SU-DHL-6 (cell line): ENCODE measurements at regions not wholly inside any gene's neighbourhood (a gene's known extent, or its start where the extent isn't known, plus 50 kb on each side); places are given as distances from the start of the nearest gene placed in this dataset.

ENCODE experiments used
- H2AFZ ChIP-seq: fragments of 200-600 bp; sonication (generic); 2 replicates; pipeline ENCODE4 v1.6.1; 2014; ENCODE audit warnings: low read depth, mild to moderate bottlenecking, moderate library complexity, mixed read lengths, antibody characterized with exemption, low read length; ENCODE audit not compliant: severe bottlenecking
- H3F3A ChIP-seq: fragments of 200-600 bp; shearing (Covaris generic); 2 replicates; pipeline ENCODE4 v1.6.0; 2016; ENCODE audit warnings: antibody characterized with exemption, mild to moderate bottlenecking; ENCODE audit not compliant: insufficient read depth
- H3K27ac ChIP-seq: fragments of 200-600 bp; sonication (generic); 2 replicates; pipeline ENCODE4 v1.5.1; 2016; ENCODE audit warnings: low read depth, mild to moderate bottlenecking, low read length, moderate library complexity, mixed read lengths
- H3K27me3 ChIP-seq: fragments of 200-600 bp; sonication (generic), shearing (Covaris generic); 2 replicates; pipeline ENCODE4 v1.6.0; 2014; ENCODE audit warnings: mild to moderate bottlenecking, low read length
- H3K36me3 ChIP-seq: fragments of 200-600 bp; sonication (generic); 2 replicates; pipeline ENCODE4 v1.6.1; 2014; ENCODE audit warnings: mild to moderate bottlenecking, low read length, mixed read lengths
- H3K4me2 ChIP-seq: fragments of 300-600, 200-600 bp; shearing (Covaris generic), sonication (generic); 2 replicates; pipeline ENCODE4 v1.6.0; 2014; ENCODE audit warnings: low read length, low read depth, mild to moderate bottlenecking; ENCODE audit not compliant: poor library complexity, severe bottlenecking
- H3K4me3 ChIP-seq: fragments of 200-600 bp; sonication (generic); 2 replicates; pipeline ENCODE4 v1.5.1; 2014; ENCODE audit warnings: antibody characterized with exemption, low read length, mild to moderate bottlenecking, mixed read lengths; ENCODE audit not compliant: insufficient read depth, poor library complexity, severe bottlenecking
- H3K79me2 ChIP-seq: fragments of 200-600 bp; sonication (generic); 2 replicates; pipeline ENCODE4 v1.6.1; 2014; ENCODE audit warnings: mild to moderate bottlenecking, low read length, moderate library complexity; ENCODE audit not compliant: insufficient read depth
- H3K9ac ChIP-seq: fragments of 200-600 bp; sonication (generic); 2 replicates; pipeline ENCODE4 v1.7.0; 2014; ENCODE audit warnings: mild to moderate bottlenecking, low read length
- H3K9me2 ChIP-seq: fragments of 200-600 bp; sonication (generic); replicated peaks from 2 replicates; pipeline ENCODE4 v1.6.1; 2014; ENCODE audit warnings: low read length; ENCODE audit not compliant: insufficient read depth
- H3K9me3 ChIP-seq: fragments of 200-600 bp; sonication (generic); 2 replicates; pipeline ENCODE4 v1.6.1; 2014; ENCODE audit warnings: low read length, mixed read lengths; ENCODE audit not compliant: insufficient read depth
- H4K20me1 ChIP-seq: fragments of 200-600 bp; sonication (generic); 2 replicates; pipeline ENCODE4 v1.6.1; 2014; ENCODE audit warnings: low read depth, mild to moderate bottlenecking, antibody characterized with exemption, low read length, moderate library complexity, mixed read lengths
- EZH2phosphoT487 ChIP-seq: fragments of 200-600 bp; sonication (generic), shearing (Covaris generic); conservative IDR thresholded peaks from 2 replicates; pipeline ENCODE4 v1.6.1; 2018; ENCODE audit warnings: mild to moderate bottlenecking, antibody characterized with exemption, low read length, moderate library complexity, mixed read lengths
- TF ChIP-seq, protein P1 (sequence below): fragments of 200-600 bp; sonication (generic); IDR thresholded peaks from one replicate; pipeline ENCODE4 v1.5.1; 2017; ENCODE audit warnings: antibody characterized with exemption, mild to moderate bottlenecking, low read length, moderate library complexity; ENCODE audit not compliant: insufficient read depth, poor library complexity, severe bottlenecking

DNA sequence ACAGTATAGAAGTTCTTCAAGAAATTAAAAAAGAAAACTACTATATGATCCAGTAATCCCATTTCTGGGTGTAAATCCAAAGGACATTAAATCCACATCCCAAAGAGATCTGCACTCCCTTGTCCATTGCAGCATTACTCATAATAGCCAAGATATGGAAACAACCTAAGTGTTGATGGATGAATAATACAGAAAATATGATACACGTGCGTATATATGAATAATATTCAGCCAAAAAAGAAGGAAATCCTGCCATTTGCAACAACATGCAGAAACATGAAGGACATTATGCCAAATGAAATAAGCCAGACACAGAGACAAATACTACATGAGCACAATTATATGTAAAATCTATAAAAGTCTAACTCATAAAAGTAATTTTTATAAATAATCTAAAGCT is 306.3 kb upstream of the ANO3 start:
- H2AFZ ChIP-seq = no peak overlapping the region
- TF ChIP-seq, protein P1, sequence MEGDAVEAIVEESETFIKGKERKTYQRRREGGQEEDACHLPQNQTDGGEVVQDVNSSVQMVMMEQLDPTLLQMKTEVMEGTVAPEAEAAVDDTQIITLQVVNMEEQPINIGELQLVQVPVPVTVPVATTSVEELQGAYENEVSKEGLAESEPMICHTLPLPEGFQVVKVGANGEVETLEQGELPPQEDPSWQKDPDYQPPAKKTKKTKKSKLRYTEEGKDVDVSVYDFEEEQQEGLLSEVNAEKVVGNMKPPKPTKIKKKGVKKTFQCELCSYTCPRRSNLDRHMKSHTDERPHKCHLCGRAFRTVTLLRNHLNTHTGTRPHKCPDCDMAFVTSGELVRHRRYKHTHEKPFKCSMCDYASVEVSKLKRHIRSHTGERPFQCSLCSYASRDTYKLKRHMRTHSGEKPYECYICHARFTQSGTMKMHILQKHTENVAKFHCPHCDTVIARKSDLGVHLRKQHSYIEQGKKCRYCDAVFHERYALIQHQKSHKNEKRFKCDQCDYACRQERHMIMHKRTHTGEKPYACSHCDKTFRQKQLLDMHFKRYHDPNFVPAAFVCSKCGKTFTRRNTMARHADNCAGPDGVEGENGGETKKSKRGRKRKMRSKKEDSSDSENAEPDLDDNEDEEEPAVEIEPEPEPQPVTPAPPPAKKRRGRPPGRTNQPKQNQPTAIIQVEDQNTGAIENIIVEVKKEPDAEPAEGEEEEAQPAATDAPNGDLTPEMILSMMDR = no peak
- TF ChIP-seq EZH2phosphoT487 = no peak
- H3K9ac ChIP-seq = no peak overlapping the region

DNA sequence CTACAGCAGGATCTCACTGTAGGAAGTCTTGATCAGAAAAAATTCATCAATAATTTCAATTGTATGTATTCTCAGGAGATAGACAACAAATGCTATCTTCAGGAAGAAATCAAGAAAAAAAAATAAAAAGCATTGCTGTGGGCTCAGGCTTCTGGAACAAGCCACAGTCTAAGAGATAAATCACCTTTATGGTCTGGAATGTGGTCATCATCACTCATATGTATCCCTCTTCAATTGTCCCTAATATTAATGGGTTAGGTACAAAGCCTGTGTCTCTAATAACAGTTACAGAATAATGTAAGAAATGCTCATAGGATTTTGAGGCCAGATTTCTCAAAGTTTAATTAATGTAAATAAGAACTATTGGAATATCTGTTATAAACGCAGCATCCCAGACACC is 305.9 kb upstream of the ANO3 start:
- Histone ChIP-seq H2AFZ (peak overlapping the region; percentile 10), H3K9ac (no peak overlapping the region), H3K9me2 (no peaks in the 10 kb centered on the region), H3K4me3 (no peak overlapping the region), H3K79me2 (no peaks in the 10 kb centered on the region), H4K20me1 (no peaks in the 10 kb centered on the region), H3F3A (no peaks in the 10 kb centered on the region), H3K27ac (no peak overlapping the region), H3K36me3 (no peaks in the 10 kb centered on the region), H3K27me3 (no peaks in the 10 kb centered on the region), H3K4me2 (no peak overlapping the region), H3K9me3 (no peaks in the 10 kb centered on the region)
- TF ChIP-seq, protein P1 = no peak
- TF ChIP-seq EZH2phosphoT487 = no peak

More for the DNA sequence above, 306.3 kb upstream of the ANO3 start:
- no peaks in the 10 kb centered on the region for H4K20me1 ChIP-seq
- no peaks in the 10 kb centered on the region for H3F3A ChIP-seq
- no peak overlapping the region for H3K4me3 ChIP-seq
- no peaks in the 10 kb centered on the region for H3K79me2 ChIP-seq
- no peak overlapping the region for H3K4me2 ChIP-seq
- H3K27me3 ChIP-seq = no peaks in the 10 kb centered on the region
- no peaks in the 10 kb centered on the region for H3K36me3 ChIP-seq
- H3K9me3 ChIP-seq = no peaks in the 10 kb centered on the region
- H3K9me2 ChIP-seq = no peaks in the 10 kb centered on the region
- no peak overlapping the region for H3K27ac ChIP-seq

DNA sequence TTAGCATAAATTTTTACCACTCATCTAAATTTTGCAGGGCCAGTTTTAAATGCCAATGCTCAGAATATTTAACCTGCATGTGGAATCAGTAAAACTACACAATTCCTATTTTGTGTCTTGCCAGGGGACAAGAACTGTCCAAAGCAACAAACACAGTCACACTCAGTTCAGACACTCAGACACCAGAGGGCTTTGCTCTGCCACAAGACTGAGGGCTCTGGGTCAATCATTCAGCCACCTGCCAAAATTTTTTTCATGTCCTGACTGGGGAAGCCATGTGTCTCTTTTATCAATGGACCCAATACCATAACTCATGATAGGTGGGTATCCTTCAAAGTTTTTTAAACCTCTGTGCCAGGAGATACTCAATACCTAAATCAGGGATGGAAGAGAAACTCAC is 304.0 kb upstream of the ANO3 start:
- Histone ChIP-seq H2AFZ (peak overlapping the region; percentile 29), H3K4me2 (no peak overlapping the region)
- TF ChIP-seq EZH2phosphoT487 = no peak
- TF ChIP-seq, protein P1 = no peak

More for the DNA sequence above, 304.0 kb upstream of the ANO3 start:
- no peaks in the 10 kb centered on the region for H3K9me3 ChIP-seq
- no peaks in the 10 kb centered on the region for H3K27me3 ChIP-seq
- no peaks in the 10 kb centered on the region for H3K36me3 ChIP-seq
- H3K27ac ChIP-seq = no peak overlapping the region
- H3K9ac ChIP-seq = no peak overlapping the region
- no peaks in the 10 kb centered on the region for H3F3A ChIP-seq
- H4K20me1 ChIP-seq = no peaks in the 10 kb centered on the region
- H3K4me3 ChIP-seq = no peak overlapping the region
- no peaks in the 10 kb centered on the region for H3K9me2 ChIP-seq
- no peaks in the 10 kb centered on the region for H3K79me2 ChIP-seq
